K562 (cell line): ENCODE measurements at regions not wholly inside any gene's neighbourhood (a gene's known extent, or its start where the extent isn't known, plus 50 kb on each side); places are given as distances from the start of the nearest gene placed in this dataset.
A peak's percentile ranks its signal among the peaks of the same experiment; 100 is the strongest.

Experiments
- ATAC-seq: fragments of 200-7000 bp; cut with Tn5 transposase; 3 replicates; pipeline ENCODE4 v1.9.1; 2020; ENCODE audit warnings: moderate library complexity
- BruUV-seq: library from RNA; stranded (reverse); fragments of 400-500 nt; replicated peaks from 2 replicates; lab custom pipeline; 2021; lab: Mats Ljungman, UMichigan
- CTCF ChIA-PET: fragments of 300-600 bp; formaldehyde crosslinking; extraction: SDS; loops from one replicate; lab custom pipeline; 2021; ENCODE audit warnings: low intra/inter-chr PET ratio; lab: Yijun Ruan, JAX
- POLR2A ChIA-PET: fragments of 300-600, 350-650 bp; sonication (Branson Sonifier 250); formaldehyde crosslinking; extraction: SDS; loops from one replicate; lab custom pipeline; 2021; ENCODE audit warnings: antibody characterized with exemption, inconsistent platforms; lab: Yijun Ruan, JAX
- DNase-seq, 4 experiments: peaks; one replicate each; pipeline versions ENCODE4 v3.0.0 to v3.0.0-alpha.2; 2011 to 2018; ENCODE audit warnings: low spot score in 3 of 4, mixed read lengths in 3 of 4; ENCODE audit errors: extremely low read depth in 1 of 4
- FAIRE-seq: peaks from 2 replicates; lab custom pipeline; 2011; peaks lifted over from hg19 to GRCh38; lab: Jason Lieb, UNC
- H2AFZ ChIP-seq: 2 replicates; pipeline ENCODE4 v1.6.0; 2011; ENCODE audit warnings: low read depth, low read length, control low read depth, inconsistent platforms
- H3K27ac ChIP-seq: fragments of 200-600 bp; 3 replicates; pipeline ENCODE4 v1.8.0; 2011; ENCODE audit warnings: low read depth, mild to moderate bottlenecking, control low read depth, inconsistent platforms, low read length, moderate library complexity, mixed read lengths; ENCODE audit errors: extremely low read depth
- H3K27me3 ChIP-seq, 2 experiments: fragments of 300-600 bp in 1 of 2; 2 replicates in 1 of 2; 3 replicates in 1 of 2; pipeline versions ENCODE4 v1.6.0 to v1.8.0; 2011; ENCODE audit warnings: inconsistent platforms in 2 of 2, low read length in 2 of 2, mild to moderate bottlenecking in 1 of 2, mixed read lengths in 1 of 2, moderate library complexity in 1 of 2; ENCODE audit not compliant: control insufficient read depth in 2 of 2, insufficient read depth in 2 of 2
- H3K36me3 ChIP-seq: fragments of 300-600 bp; 3 replicates; pipeline ENCODE4 v1.8.0; 2011; ENCODE audit warnings: mild to moderate bottlenecking, low read length, inconsistent platforms; ENCODE audit not compliant: control insufficient read depth, insufficient read depth
- H3K4me1 ChIP-seq, 2 experiments: fragments of 200-600 bp in 1 of 2; replicated peaks in 1 of 2; 2 replicates in 1 of 2; 3 replicates in 1 of 2; pipeline versions ENCODE4 v1.5.1 to v1.8.0; 2011; ENCODE audit warnings: inconsistent platforms in 2 of 2, low read length in 2 of 2, mild to moderate bottlenecking in 1 of 2, mixed read lengths in 1 of 2, moderate library complexity in 1 of 2; ENCODE audit not compliant: control insufficient read depth in 2 of 2, insufficient read depth in 2 of 2
- H3K4me2 ChIP-seq: 2 replicates; pipeline ENCODE4 v1.6.1; 2011; ENCODE audit warnings: low read length, control low read depth, inconsistent platforms, mixed read lengths; ENCODE audit not compliant: insufficient read depth
- H3K4me3 ChIP-seq: fragments of 200-600 bp; sonication (generic), shearing (Covaris generic); 2 replicates; pipeline ENCODE4 v1.5.1; 2016; ENCODE audit warnings: control low read depth, inconsistent platforms
- H3K79me2 ChIP-seq: fragments of 200-600 bp; 3 replicates; pipeline ENCODE4 v1.8.0; 2011; ENCODE audit warnings: low read length, inconsistent platforms; ENCODE audit not compliant: control insufficient read depth, insufficient read depth
- H3K9ac ChIP-seq, 2 experiments: 2 replicates each; pipeline versions ENCODE4 v1.6.0 to v1.6.1; 2011; ENCODE audit warnings: low read depth in 2 of 2, low read length in 2 of 2, control low read depth in 1 of 2, inconsistent platforms in 1 of 2, mild to moderate bottlenecking in 1 of 2, mixed read lengths in 1 of 2; ENCODE audit not compliant: insufficient read depth in 1 of 2
- H3K9me1 ChIP-seq: one replicate; pipeline ENCODE4 v1.6.0; 2011; ENCODE audit warnings: inconsistent platforms, mild to moderate bottlenecking, low read length, moderate library complexity; ENCODE audit not compliant: control insufficient read depth, insufficient read depth
- H3K9me3 ChIP-seq: replicated peaks from 2 replicates; pipeline ENCODE4 v1.5.1; 2011; ENCODE audit warnings: low read depth, low read length, inconsistent platforms; ENCODE audit not compliant: control insufficient read depth, insufficient read depth
- H4K20me1 ChIP-seq: replicated peaks from 2 replicates; pipeline ENCODE4 v1.6.1; 2011; ENCODE audit warnings: low read length, inconsistent platforms, mixed read lengths; ENCODE audit not compliant: control insufficient read depth, insufficient read depth
- CAMTA2 ChIP-seq: fragments of 250-450 bp; sonication (Bioruptor Pico); conservative IDR thresholded peaks from 2 replicates; pipeline ENCODE4 v1.5.1; 2022
- CEBPZ ChIP-seq: fragments of 150-350 bp; IDR thresholded peaks from 2 replicates; pipeline ENCODE4 v1.6.1; 2014; ENCODE audit warnings: low read depth, mild to moderate bottlenecking, low read length, borderline replicate concordance
- CTBP1 ChIP-seq: fragments of 450-650 bp; IDR thresholded peaks from 2 replicates; pipeline ENCODE4 v1.6.1; 2016; ENCODE audit warnings: borderline replicate concordance
- SMARCA5 ChIP-seq: fragments of 450-650 bp; IDR thresholded peaks from 2 replicates; pipeline ENCODE4 v1.6.1; 2016
- SP1 ChIP-seq: sonication (generic); formaldehyde crosslinking; IDR thresholded peaks from 2 replicates; pipeline ENCODE4 v1.8.1; 2022; ENCODE audit warnings: mild to moderate bottlenecking, missing genetic modification reagents
- ZNF121 ChIP-seq: sonication (generic); formaldehyde crosslinking; conservative IDR thresholded peaks from 2 replicates; pipeline ENCODE4 v1.8.0; 2022; ENCODE audit warnings: missing genetic modification reagents
- ZNF134 ChIP-seq: fragments of 250-450 bp; sonication (Bioruptor Pico); conservative IDR thresholded peaks from 2 replicates; pipeline ENCODE4 v1.4.0; 2020
- WGBS: fragments of 100-300 bp; shearing (Covaris generic); methylation state at CpG from one replicate; pipeline ENCODE4 v1.1.6; 2016; ENCODE audit warnings: low coverage, mixed read lengths; ENCODE audit not compliant: insufficient coverage; ENCODE audit errors: missing lambda C conversion rate; 5-methylcytosine and 5-hydroxymethylcytosine counted together
- in situ Hi-C: fragments of 300-500 bp; cut with MboI; formaldehyde crosslinking; loops from 4 replicates; pipeline ENCODE4 v1.15.0; 2018; ENCODE audit warnings: inconsistent platforms, mixed read lengths
- intact Hi-C: fragments of 100-400 bp; cut with micrococcal nuclease; formaldehyde crosslinking; loops from 2 replicates; pipeline ENCODE4 v1.14.2; 2022
- TF ChIP-seq, protein P1 (sequence below), 3 experiments: fragments of 200-800 bp in 1 of 3; fragments of 250-450 bp in 1 of 3; fragments of 450-650 bp in 1 of 3; sonication (Bioruptor Pico) in 1 of 3; sonication (Bioruptor generic) in 1 of 3; formaldehyde crosslinking in 1 of 3; IDR thresholded peaks; 2 replicates each; pipeline versions ENCODE4 v1.6.1 to v1.8.0; 2016 to 2022; ENCODE audit warnings: mild to moderate bottlenecking in 2 of 3, missing genetic modification characterization in 2 of 3, missing compliant biosample characterization in 1 of 3, moderate library complexity in 1 of 3

DNA sequence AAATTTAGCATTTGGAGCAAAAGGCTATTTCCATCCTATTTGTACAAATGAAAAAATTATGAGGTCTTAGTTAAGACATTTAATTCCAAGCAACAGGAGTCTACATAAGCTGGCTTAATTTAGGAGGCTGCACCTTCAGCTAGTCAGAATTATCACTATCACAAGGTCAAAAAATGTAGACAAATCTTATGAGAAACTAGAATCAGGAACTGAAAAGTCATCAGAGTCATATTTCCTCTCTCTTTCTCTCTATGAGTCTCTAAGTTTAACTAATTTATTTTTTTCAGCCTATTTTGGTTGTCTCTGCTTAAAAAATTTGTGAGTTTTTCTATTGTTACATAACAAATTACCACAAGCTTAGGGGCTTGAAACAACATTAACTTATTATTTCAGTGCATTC, 807.1 kb upstream of the PRMT6 start (continued):
- TF ChIP-seq CTBP1 (no peak), ZNF121 (CRISPR knock-in tag) (no peak), CEBPZ (no peak)
- TF ChIP-seq, all 486 proteins: peak for 0

- no TSS peak for BruUV-seq
- POLR2A ChIA-PET: no interaction called here
- intact Hi-C loops: no loop called here
These were observed 806.7 kb upstream of the PRMT6 start for GRCh38 chr1:106249810-106250209.

More at GRCh38 chr1:106249810-106250209, 806.7 kb upstream of the PRMT6 start:
- ATAC-seq (no peak), FAIRE-seq (no peak)
- Histone ChIP-seq H4K20me1 (no peaks in the 10 kb centered on the region), H2AFZ (no peak overlapping the region), H3K4me1 (no peaks in the 10 kb centered on the region)
- in situ Hi-C loops: no loop called here
- TF ChIP-seq SP1 (CRISPR knock-in tag) (no peak), ZNF134 (CRISPR knock-in tag) (peak; percentile 87), CAMTA2 (CRISPR knock-in tag) (no peak), SMARCA5 (no peak)
- TF ChIP-seq, protein P1, sequence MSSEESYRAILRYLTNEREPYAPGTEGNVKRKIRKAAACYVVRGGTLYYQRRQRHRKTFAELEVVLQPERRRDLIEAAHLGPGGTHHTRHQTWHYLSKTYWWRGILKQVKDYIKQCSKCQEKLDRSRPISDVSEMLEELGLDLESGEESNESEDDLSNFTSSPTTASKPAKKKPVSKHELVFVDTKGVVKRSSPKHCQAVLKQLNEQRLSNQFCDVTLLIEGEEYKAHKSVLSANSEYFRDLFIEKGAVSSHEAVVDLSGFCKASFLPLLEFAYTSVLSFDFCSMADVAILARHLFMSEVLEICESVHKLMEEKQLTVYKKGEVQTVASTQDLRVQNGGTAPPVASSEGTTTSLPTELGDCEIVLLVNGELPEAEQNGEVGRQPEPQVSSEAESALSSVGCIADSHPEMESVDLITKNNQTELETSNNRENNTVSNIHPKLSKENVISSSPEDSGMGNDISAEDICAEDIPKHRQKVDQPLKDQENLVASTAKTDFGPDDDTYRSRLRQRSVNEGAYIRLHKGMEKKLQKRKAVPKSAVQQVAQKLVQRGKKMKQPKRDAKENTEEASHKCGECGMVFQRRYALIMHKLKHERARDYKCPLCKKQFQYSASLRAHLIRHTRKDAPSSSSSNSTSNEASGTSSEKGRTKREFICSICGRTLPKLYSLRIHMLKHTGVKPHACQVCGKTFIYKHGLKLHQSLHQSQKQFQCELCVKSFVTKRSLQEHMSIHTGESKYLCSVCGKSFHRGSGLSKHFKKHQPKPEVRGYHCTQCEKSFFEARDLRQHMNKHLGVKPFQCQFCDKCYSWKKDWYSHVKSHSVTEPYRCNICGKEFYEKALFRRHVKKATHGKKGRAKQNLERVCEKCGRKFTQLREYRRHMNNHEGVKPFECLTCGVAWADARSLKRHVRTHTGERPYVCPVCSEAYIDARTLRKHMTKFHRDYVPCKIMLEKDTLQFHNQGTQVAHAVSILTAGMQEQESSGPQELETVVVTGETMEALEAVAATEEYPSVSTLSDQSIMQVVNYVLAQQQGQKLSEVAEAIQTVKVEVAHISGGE (CRISPR knock-in tag; IDR thresholded peaks at IDR 0.05): peak in 1 of 3 experiments; percentile 11; a peak in 1 of 6 replicates
- TF ChIP-seq, all 486 proteins: peak for 2
- no peak overlapping the region for H3K4me2 ChIP-seq
- H3K9ac ChIP-seq: no peak overlapping the region
- whole genome bisulfite sequencing: 0% methylated on average over 5 of the region's 5 CpGs
- no peaks in the 10 kb centered on the region for H3K36me3 ChIP-seq
- H3K27me3 ChIP-seq: no peaks in the 10 kb centered on the region
- DNase-seq: no peak
- CTCF ChIA-PET: interaction anchor here (0.6 kb wide), 1 partner anchor 994 kb away, joined by 3 read pairs; no protein-coding TSS in a partner anchor
- H3K9me1 ChIP-seq: no peaks in the 10 kb centered on the region
- H3K4me3 ChIP-seq: no peak overlapping the region
- no peak overlapping the region for H3K27ac ChIP-seq
- no peaks in the 10 kb centered on the region for H3K9me3 ChIP-seq
- no peaks in the 10 kb centered on the region for H3K79me2 ChIP-seq
